HG03175 (cell line): ENCODE measurements at regions not wholly inside any gene's neighbourhood (a gene's known extent, or its start where the extent isn't known, plus 50 kb on each side); places are given as distances from the start of the nearest gene placed in this dataset.
"Not testable (repeated sequence)": the region's sequence is repeated elsewhere in the genome, so short reads cannot be mapped to it uniquely, and the experiment has no call there.

Experiments used
- ATAC-seq: cut with Tn5 transposase; IDR thresholded peaks from one replicate; pipeline ENCODE4 v1.9.1; 2021; ENCODE audit warnings: mild to moderate bottlenecking, moderate library complexity; ENCODE audit not compliant: unreplicated experiment

- no peak for ATAC-seq
Observed at GRCh38 chr3:147159141-147159540, 247.2 kb downstream of the ZIC4 start.

DNA sequence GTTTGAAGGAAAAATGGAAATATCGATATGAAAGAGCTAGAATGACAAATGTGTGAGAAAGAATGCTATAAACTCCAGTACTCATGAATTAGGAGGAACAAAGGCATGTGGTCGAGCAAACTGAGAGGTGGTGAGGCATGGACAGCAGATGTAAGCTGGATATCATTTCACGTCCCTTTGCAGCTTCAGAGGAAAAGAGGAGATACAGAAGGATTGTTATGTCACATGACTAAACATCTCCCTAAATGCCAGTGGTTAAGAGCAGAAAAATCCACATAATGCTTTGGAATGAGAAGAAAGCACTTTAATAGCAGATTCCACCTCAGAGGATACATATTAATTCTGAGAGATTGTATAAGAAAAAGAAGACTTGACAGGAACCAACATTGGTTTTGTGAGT lies 248.7 kb downstream of the ZIC4 start:
- ATAC-seq, result no peak

GRCh38 chr3:147154988-147155387 lies 251.4 kb downstream of the ZIC4 start:
- ATAC-seq, result not testable (repeated sequence)

DNA sequence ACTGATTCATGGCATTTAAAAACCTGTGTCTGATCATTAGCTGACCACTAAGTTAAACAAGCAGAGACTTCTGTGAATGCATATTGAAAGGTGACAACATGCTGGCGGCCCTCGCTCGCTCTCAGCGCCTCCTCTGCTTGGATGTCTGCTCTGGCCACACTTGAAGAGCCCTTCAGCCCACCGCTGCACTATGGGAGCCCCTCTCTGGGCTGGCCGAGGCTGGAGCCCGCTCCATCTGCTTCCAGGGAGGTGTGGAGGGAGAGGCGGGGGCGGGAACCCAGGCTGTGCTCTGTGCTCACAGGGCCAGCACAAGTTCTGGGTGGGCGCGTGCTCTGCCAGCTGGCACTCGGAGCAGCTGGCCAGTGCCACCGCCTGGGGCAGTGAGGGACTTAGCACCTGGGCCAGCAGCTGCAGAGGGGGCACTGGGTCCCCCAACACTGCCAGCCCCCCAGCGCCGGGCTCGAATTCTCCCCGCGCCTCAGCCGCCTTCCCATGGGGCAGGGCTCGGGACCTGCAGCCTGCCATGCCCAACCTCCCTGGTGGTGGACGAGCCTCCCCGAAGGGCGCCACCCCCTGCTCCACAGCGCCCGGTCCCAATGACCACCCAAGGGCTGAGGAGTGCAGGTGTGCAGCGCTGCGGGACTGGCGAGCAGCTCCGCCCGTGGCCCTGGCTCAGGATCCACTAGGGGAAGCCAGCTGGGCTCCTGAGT lies 252.4 kb downstream of the ZIC4 start:
- no peak for ATAC-seq

DNA sequence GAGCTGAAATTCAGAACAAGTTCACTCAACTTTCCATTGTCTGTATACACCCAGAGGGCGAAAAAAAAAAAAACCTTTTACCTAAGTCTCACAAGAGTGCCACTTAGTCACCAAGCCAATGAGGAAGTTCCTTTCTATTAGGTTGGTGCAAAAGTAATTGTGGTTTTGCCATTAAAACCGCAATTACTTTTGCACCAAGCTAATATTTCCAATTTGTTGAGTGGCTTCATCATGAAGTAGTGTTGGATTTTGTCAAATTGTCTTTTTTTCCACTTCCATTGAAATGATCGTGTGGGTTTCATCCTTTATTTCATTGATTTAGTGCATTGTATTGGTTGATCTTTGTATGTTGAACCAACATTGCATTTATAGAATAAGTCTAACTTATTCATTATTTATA lies 253.9 kb downstream of the ZIC4 start:
- ATAC-seq, result no peak

GRCh38 chr3:147141516-147142288 lies 264.6 kb downstream of the ZIC4 start:
- no peak for ATAC-seq

- ATAC-seq, result no peak
Observed at GRCh38 chr3:147139341-147139740, 267.0 kb downstream of the ZIC4 start.

DNA sequence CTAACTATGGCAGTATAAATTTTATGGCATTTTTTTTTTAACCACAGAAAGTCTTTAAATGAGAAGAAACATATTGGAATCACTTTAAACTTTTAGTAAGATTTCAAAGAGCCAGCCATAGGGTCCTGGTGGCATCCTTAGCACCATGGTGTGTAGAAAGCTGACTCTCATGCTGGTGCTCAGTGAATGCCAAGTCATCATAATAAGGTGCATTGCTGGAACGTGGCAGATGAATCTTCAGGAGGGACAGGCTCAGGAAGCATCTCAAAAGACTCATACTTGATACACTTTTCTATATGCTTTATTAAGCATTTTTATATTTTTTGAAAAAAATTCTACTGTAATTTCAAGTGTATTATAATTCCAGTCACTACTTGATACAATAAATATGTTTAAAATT lies 274.2 kb downstream of the ZIC4 start:
- ATAC-seq, result no peak

GRCh38 chr3:147130461-147130860 lies 275.9 kb downstream of the ZIC4 start:
- ATAC-seq, result no peak

DNA sequence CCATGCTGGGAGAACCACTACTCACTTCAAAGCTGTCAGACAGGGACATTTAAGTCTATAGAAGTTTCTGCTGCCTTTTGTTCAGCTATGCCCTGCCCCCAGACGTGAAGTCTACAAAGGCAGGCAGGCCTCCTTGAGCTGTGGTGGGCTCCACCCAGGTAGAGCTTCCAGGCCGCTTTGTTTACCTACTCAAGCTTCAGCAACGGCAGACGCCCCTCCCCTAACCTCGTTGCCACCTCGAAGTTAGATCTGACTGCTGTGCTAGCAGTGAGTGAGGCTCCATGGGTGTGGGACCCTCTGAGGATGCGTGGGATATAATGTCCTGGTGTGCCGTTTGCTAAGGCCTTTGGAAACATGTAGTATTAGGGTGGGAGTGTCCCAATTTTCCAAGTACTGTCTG lies 276.7 kb downstream of the ZIC4 start:
- ATAC-seq, result no peak

GRCh38 chr3:147122350-147122749 lies 284.0 kb downstream of the ZIC4 start:
- ATAC-seq, result no peak

DNA sequence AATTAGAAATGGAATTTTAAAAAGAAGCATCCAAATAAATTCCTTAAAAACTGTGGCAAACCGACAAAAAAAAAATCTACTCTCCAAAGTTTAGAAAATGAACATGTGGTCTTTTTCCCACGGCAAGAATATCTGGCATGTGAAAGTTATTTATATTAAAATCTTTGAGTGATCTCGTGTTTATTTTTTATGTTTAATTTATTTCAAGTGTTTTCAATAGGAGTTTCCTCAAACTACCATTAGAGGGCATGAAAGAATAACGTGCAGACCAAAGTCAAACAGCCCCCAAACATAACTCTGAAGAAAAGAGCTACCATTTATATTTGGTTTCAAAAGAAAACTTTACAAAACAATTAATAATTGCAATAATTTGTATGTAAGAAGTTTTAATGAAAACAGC lies 286.4 kb downstream of the ZIC4 start:
- ATAC-seq, result no peak

DNA sequence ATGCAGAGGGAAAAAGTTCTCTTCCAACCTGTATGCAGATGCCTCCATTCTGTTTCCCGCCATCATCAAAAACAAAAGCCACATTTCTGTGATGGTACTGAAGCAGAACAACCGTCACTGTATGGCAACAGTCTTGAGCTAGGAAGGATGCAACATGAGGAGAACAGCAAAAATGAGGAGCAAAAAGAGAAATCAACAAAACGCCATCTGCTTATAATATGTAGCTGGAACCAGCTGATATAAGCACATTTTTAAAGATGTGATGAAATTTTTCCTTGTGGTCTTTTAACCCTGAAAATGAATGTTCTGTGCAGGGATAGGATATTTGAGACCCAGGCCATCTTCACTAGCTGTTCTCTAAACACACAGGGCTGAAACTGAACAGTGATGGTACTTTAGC lies 287.0 kb downstream of the ZIC4 start:
- no peak for ATAC-seq

GRCh38 chr3:147118611-147119010 lies 287.7 kb downstream of the ZIC4 start:
- no peak for ATAC-seq

DNA sequence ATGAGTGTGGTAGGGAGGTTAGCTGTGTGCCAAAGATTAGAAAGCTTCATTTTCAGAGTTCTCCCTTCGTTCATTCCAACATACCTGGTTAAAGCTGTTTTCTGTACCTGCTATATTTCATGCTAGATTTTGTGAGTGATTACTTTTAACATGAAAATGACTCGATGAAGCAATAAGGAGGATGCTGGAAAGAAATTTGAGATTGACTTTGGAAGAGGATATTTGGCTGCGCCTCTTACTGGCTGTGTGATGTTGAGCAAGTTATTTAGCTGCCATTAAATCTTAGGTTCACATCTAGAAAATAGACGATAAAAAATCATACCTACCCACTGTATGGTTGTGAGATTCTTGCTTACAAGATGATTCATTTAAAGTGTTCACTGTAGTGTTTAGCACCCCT lies 288.7 kb downstream of the ZIC4 start:
- no peak for ATAC-seq

- ATAC-seq, result no peak
Observed at GRCh38 chr3:147113293-147114044, 292.9 kb downstream of the ZIC4 start.

DNA sequence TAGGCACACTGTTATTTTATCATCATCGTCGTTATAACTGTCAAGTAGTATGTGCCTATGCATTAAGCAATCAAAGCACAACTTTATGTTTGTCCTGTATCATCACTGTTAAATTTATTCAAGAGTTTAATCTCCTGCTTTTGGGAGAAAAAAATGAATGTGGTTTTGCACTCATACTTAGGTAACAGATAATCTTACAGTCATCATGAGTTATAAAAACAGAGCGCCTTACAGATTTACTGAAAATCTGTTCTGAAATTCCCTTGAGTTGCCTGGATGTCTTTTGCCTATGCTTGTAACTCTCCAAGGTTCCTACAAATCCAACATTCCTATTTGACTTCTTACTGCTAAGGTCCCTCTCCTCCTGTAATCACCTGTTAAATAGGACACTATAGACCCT lies 307.3 kb downstream of the ZIC4 start:
- ATAC-seq, result no peak

DNA sequence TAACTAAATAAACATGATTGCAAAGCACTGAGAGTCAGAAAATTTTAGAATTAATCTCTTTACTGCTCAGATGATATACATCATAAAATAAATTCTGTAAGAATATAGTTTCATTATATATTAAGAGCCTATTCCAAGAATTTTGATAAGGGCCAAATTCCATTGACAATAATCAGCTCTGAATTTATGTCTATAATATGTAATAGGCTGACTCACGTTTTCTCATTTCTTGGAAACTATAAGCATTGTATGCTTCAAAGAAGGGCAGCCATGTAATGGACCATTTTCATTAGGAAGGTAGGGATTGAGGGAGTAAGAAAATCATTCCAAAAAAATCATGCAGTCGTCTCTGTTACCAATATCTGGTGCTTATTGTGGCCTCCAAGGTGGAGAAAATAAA lies 315.9 kb downstream of the ZIC4 start:
- no peak for ATAC-seq

GRCh38 chr3:147089286-147089685 lies 317.1 kb downstream of the ZIC4 start:
- ATAC-seq, result no peak

- not testable (repeated sequence) for ATAC-seq
Observed at GRCh38 chr3:147059500-147059899, 346.8 kb downstream of the ZIC4 start.

- ATAC-seq, result no peak
Observed at GRCh38 chr3:147049821-147050220, 356.5 kb downstream of the ZIC4 start.

DNA sequence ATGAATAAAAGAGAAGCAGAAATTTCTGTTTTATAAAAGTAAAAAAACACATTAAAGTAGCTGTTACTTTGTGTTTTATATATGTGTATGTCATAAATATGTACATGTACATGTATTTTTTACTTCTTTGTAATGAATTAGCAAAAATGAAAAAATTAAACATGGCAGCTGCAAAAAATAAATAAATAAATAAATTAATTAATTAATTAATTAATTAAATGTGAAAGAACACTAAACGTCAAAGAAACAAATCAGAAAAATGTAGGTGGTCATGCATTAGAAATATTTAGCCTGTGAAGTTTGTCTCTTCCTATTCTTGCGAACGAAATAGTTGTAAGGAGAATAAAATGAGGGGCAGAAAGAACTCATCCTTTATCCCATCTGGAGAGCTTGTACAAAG lies 357.0 kb downstream of the ZIC4 start:
- no peak for ATAC-seq
